H7 (cell line): ENCODE measurements at regions not wholly inside any gene's neighbourhood (a gene's known extent, or its start where the extent isn't known, plus 50 kb on each side); places are given as distances from the start of the nearest gene placed in this dataset.
"Not testable (repeated sequence)": the region's sequence is repeated elsewhere in the genome, so short reads cannot be mapped to it uniquely, and the experiment has no call there.

Experiments
- DNase-seq: peaks from one replicate; pipeline ENCODE4 v3.0.0; 2012
- H3K27me3 ChIP-seq: 2 replicates; pipeline ENCODE4 v1.6.0; 2011; ENCODE audit warnings: mild to moderate bottlenecking, low read length; ENCODE audit not compliant: control insufficient read depth, insufficient read depth
- H3K36me3 ChIP-seq: replicated peaks from 2 replicates; pipeline ENCODE4 v1.5.1; 2011; ENCODE audit warnings: low read length; ENCODE audit not compliant: control insufficient read depth, insufficient read depth
- H3K4me3 ChIP-seq: 2 replicates; pipeline ENCODE4 v1.5.1; 2011; ENCODE audit warnings: low read depth, mild to moderate bottlenecking, control low read depth, low read length, moderate library complexity; ENCODE audit not compliant: insufficient read depth

DNA sequence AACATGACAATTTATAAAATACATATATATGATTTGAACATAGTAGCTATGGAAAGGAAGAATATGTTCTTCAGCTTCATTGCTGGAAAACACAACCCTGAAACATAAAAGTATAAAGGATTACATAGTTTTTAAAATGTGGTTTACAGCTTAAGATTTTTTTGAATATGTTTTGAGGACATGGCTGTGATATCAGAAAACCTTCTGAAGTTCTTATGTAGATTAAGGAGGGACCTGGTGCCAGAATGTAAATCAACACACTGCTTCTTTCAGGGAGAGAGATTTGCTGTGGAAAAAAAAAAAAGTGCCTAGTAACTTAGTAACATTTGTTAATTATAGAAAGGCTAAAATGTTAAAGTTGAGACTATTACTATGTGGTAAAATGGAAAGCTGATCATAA lies 1261.8 kb downstream of the ADGRL3 start:
- Histone ChIP-seq H3K27me3 (no peaks in the 10 kb centered on the region), H3K36me3 (no peaks in the 10 kb centered on the region), H3K4me3 (no peak overlapping the region)
- DNase-seq = no peak

GRCh38 chr4:62460329-62460728 lies 1260.2 kb downstream of the ADGRL3 start:
- no peaks in the 10 kb centered on the region for H3K36me3 ChIP-seq
- no peaks in the 10 kb centered on the region for H3K27me3 ChIP-seq
- H3K4me3 ChIP-seq = no peak overlapping the region
- DNase-seq = no peak

DNA sequence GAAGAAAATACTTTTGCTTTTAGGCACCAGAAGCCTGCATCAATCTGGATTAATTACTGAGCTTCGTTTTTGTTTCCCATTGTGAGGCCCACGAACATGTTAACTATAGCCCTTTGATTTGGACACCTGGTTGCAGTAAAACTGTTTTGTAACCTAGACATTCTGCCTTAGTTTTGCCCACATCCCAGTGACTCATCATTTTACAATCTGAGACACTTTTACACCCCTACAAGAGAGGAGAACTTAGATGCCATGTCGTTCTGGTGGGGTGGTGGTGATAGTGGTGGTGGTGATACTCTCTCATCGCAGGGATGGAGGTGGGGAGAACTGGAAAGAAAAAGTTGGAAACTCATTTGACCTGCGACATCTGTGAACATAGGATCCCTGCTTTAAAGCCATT lies 1257.2 kb downstream of the ADGRL3 start:
- H3K36me3 ChIP-seq = no peaks in the 10 kb centered on the region
- DNase-seq = no peak
- H3K27me3 ChIP-seq = no peaks in the 10 kb centered on the region
- H3K4me3 ChIP-seq = no peak overlapping the region

GRCh38 chr4:62455871-62456270 lies 1255.7 kb downstream of the ADGRL3 start:
- Histone ChIP-seq H3K4me3 (no peak overlapping the region), H3K36me3 (no peaks in the 10 kb centered on the region), H3K27me3 (no peaks in the 10 kb centered on the region)
- no peak for DNase-seq

- H3K36me3 ChIP-seq = no peaks in the 10 kb centered on the region
- no peak for DNase-seq
- H3K4me3 ChIP-seq = no peak overlapping the region
- H3K27me3 ChIP-seq = no peaks in the 10 kb centered on the region
These were observed 1254.4 kb downstream of the ADGRL3 start for GRCh38 chr4:62454535-62454934.

- no peak overlapping the region for H3K4me3 ChIP-seq
- no peaks in the 10 kb centered on the region for H3K36me3 ChIP-seq
These were observed 1250.6 kb downstream of the ADGRL3 start for GRCh38 chr4:62450740-62451139.

DNA sequence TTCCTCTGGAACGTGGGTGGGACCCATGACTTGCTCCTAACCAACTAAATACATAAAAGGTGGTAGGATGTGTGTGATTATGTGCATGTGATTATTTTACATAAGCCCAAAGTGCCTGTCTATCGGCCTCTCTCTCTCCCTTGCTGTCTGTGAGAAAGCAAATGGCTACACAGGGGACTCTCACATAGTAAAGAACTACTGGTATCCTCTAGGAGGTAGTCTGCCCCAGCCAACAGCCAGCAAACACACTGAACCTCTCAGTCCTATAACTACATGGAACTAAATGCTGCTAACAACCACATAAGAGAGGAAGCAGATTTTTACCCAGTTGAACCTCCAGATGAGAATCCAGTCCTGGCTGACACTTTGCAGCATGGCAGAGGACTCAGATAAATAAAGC lies 1249.4 kb downstream of the ADGRL3 start:
- Histone ChIP-seq H3K36me3 (no peaks in the 10 kb centered on the region), H3K4me3 (no peak overlapping the region), H3K27me3 (no peaks in the 10 kb centered on the region)
- no peak for DNase-seq

More at GRCh38 chr4:62450740-62451139, 1250.6 kb downstream of the ADGRL3 start:
- no peak for DNase-seq
- H3K27me3 ChIP-seq = no peaks in the 10 kb centered on the region

DNA sequence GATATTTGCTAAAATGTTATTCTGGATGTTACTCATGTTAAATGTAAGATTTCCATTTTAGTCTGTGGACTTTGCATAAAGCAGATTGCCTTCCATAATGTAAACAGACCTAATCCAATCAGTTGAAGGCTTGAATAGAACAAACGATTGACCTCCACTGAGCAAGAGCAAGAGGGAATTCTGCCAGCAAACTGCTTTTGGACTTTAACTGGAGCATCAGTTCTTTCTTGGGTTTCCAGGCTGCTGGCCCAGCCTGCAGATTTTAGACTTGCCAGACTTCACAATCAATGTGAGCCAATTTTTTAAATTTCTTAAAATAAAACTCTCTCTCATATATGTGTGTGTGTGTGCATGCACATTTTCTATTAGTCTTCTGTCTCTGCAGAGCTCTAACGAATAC lies 1248.8 kb downstream of the ADGRL3 start:
- no peak for DNase-seq
- Histone ChIP-seq H3K27me3 (no peaks in the 10 kb centered on the region), H3K4me3 (no peak overlapping the region), H3K36me3 (no peaks in the 10 kb centered on the region)

- no peak for DNase-seq
- no peaks in the 10 kb centered on the region for H3K36me3 ChIP-seq
- H3K4me3 ChIP-seq = no peak overlapping the region
- H3K27me3 ChIP-seq = no peaks in the 10 kb centered on the region
These were observed 1238.9 kb downstream of the ADGRL3 start for GRCh38 chr4:62439051-62439450.

- no peak for DNase-seq
- Histone ChIP-seq H3K4me3 (no peak overlapping the region), H3K27me3 (no peaks in the 10 kb centered on the region), H3K36me3 (no peaks in the 10 kb centered on the region)
These were observed 1234.8 kb downstream of the ADGRL3 start for GRCh38 chr4:62434921-62435320.

DNA sequence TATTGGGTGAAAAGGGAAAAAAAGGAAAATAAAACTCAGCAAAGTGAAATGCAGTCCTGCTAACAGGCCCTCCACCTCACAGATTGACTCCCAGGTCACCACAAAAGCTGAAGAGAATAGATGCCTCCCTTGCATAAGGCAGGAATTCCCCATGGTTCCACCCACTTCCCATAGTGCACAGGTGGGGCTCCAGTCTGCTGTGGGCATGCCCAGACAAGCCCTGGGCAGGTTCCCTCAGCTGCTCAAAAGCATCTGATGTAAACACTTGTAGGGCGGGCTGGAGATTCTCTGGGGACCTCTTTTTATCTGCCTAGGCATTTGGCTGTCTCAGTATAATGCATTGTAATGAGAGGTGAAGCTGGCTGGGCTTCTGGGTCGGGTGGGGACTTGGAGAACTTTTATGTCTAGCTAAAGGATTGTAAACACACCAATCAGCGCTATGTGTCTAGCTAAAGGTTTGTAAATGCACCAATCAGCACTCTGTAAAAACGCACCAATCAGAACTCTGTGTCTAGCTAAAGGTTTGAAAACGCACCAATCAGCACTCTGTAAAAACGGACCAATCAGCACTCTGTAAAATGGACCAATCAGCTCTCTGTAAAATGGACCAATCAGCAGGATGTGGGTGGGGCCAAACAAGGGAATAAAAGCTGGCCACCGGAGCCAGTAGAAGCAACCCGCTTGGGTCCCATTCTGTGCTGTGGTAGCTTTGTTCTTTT lies 1231.5 kb downstream of the ADGRL3 start:
- not testable (repeated sequence) for H3K27me3 ChIP-seq, H3K4me3 ChIP-seq, DNase-seq, H3K36me3 ChIP-seq

DNA sequence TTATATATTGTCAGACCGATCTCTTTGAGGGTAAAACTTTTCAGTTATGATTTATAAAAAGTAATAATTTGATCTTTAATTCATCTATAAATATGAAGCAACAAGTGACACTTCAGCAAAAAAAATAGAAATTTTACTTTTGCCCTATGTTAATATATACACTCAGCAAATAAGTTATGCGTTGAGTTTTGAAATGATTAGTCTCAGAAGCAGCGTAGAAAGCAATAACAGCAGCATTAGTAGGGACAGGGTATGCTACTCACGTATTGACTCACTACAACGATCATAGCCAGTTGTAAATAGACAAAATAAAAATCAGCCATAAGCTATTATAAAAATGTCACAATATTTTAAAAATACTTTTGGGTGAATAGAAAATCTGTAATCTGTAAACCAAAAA lies 1229.2 kb downstream of the ADGRL3 start:
- no peak overlapping the region for H3K4me3 ChIP-seq
- no peaks in the 10 kb centered on the region for H3K36me3 ChIP-seq
- DNase-seq = no peak
- H3K27me3 ChIP-seq = no peaks in the 10 kb centered on the region

DNA sequence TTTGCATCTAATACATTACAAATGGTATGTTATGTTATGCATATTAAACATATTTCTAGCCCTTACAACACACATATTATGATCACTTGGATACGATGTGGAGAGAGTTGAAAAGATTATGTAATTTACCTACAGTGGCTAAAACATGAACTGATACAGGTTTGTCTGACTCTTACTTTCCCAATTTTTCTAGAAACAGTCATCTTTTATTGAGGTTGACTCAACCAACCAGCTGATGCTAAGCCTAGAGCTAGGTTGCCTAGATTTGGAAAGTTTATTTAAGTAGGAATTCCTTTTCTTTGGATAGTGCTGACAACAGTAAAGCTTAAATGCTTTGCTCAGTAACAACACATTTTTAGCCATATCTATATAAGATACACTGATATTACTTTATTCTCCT lies 1215.1 kb downstream of the ADGRL3 start:
- H3K27me3 ChIP-seq = no peaks in the 10 kb centered on the region
- H3K4me3 ChIP-seq = no peak overlapping the region
- no peak for DNase-seq
- no peaks in the 10 kb centered on the region for H3K36me3 ChIP-seq

DNA sequence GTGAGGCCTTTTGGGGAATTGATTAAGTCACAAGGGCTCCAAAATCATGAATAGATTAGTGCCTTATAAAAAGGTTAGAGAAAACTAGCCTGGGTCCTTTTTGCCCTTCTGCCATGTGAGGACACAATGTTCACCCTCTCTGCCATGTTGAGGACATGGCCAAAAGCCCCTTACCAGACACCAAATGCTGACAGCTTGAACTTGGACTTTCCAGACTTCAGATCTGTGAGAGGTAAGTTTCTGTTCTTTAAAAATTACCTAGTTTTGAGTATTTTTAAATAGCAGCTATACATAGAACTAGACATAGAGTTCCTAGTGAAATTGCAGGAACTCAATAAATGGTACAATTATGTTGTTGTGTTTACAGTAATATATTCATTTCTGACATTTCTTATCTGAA lies 1214.4 kb downstream of the ADGRL3 start:
- Histone ChIP-seq H3K36me3 (no peaks in the 10 kb centered on the region), H3K4me3 (no peak overlapping the region), H3K27me3 (no peaks in the 10 kb centered on the region)
- DNase-seq = no peak

DNA sequence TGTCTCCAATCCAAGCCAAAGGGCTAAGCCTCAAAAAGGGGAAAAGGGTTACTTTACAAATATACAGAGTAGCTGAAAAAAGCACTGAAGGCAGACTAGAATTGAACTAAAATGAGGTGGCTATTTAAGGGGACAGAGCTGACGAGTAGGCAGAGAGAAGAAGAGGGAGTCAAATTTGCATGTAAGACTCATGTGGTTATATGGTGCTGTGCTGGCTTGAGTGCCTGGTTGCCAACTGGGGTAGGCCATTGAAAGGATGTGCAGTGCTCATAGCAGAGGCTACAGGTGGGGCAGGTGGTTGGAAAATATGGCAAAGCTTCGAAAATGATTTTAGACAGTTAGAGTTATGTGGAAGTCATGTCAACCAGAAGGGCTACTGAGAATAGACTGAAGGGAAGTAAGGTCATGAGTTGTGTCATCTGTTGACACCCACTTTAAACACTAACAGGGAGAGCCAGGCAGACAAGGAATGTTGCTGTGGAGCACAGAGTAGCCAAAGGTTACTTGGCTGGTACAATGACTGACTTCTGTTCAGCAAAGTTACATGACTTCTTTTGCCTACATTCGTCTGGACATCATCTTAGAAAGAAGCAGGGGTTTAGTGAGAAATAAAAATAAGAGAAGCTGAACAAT lies 1210.4 kb downstream of the ADGRL3 start:
- Histone ChIP-seq H3K36me3 (no peaks in the 10 kb centered on the region), H3K4me3 (no peak overlapping the region), H3K27me3 (no peaks in the 10 kb centered on the region)
- DNase-seq = no peak
